ENCODE measurements at regions not wholly inside any gene's neighbourhood (a gene's known extent, or its start where the extent isn't known, plus 50 kb on each side); places are given as distances from the start of the nearest gene placed in this dataset.
"Not testable (repeated sequence)": the region's sequence is repeated elsewhere in the genome, so short reads cannot be mapped to it uniquely, and the experiment has no call there.

DNA sequence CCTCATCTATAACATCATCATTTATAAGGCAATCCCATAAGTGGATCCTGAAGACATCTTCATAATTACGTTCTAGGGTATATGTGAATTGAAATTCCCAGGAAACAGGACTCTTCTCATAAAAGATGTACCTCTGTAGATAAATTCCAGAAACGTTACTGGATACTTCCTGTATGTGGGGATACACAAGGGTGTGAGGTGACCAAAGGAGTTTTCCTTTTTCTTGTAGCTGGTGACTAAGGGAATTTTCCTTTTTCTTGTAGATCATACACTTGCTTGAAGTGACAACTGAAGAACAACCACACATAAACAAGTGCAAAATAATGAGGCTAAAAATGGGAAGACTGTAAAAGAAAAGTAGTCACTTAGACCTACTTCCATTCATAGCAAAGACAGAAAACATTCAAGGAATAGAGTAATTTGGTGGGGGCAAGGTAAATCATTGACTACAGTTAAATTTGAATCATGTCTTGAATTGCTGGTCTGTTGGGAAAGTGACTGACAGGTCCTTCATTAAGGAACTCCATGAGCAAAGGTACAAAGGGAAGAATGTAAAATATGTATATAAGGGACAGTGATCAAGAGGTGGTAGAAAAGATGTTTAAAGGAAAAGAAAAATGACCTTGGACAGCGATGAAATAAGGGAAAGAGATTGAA, 53.2 kb upstream of the UBE2E3 start:
- DNase-seq (ENCODE audit: low read depth in 3 of 3) = no peak

DNA sequence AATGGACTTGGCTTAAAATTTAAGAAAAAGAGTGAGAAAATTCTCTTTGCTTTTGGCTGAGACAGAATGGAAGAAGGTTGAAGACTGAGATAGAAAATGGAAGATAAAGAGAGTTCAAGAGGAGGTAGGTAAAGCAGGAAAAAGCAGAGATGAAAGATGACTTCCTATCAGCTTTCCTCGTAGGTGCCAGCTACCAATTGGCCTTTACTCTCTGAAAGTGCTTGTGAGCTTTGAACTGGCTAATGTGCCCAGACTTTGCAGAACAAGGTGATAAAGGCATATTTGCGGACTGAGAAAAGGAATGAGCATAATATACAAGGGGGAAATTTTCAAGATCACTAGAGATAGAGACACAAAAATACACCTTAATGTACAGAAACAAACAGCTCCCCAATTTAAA, 54.7 kb upstream of the UBE2E3 start:
- no peak for DNase-seq (ENCODE audit: low read depth in 3 of 3)

DNA sequence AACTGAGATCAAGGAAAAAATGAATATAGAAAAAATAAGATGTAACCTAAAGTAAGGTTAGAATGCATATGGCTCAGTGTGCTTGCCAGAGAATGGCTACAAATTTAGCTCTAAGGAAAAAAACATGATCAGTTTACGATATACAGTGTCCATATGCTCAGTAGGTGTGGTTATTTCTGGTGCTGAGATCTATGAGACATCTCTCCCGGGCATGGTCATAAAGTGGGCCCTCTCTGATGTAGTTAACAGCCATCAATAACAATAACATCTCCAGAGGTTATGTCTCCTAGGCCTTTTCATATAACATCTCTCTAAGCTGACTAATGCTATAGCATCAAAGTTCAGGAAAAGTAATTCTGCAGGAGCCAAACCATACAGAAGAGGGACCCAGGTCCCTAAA, 56.3 kb upstream of the UBE2E3 start:
- no peak for DNase-seq (ENCODE audit: low read depth in 3 of 3)

DNA sequence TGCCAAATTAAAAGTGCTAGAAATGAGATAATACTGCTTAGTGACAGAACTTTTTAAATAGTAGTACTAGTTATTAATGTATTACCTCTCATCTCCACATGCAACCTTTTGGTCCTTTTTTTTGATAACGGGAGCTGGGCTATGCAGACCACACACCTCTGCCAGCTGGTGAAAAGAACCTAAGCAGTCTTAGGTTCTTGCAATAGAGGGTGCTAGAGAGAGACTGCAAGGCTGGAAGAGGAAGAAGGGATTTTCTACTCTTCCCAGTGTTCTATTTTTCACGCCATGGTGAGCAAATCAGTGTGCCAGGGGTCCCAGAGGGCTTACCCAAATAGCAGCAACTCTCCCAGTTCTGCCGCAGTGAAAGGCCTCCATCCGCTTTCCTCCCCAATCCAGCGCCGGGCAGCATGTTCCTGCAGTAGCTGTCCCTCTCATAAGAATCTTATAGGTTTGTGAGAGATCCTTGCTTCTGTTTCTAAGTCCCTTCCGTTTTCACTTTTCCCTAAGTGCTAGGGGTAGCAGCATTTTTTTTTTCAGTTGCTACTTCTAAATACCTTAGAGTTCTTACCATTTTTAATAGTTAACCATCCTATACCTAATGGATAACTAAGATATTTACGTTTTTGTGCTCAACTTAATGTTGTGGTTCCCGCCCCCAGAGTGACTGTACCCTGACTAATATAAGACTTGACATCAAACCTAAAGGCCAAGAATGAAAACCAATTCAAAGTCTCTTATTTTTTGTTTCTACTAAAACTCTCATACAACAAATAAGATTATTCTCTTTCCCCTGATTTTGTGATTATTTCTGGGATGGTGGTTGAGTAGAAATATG, 69.4 kb upstream of the UBE2E3 start:
- no peak for DNase-seq (ENCODE audit: low read depth in 3 of 3)

DNA sequence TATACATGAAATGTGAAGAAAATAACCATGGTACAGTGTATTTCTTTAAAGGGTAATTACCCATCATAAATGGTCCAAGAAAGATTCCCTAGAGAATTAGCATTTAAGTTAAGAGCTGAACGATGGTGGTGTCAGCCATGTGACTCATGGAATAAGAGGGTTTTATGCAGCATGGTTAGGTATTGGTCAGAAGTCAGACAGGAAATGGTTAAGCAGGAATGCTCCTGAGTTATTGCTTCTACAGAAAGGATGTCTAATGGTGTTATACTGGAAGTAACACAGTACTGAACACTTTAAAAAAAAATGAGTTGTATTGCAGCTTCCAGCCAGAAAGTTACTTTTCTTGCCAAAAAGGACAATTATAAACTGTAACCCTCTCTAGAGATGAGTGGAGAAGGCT, 72.7 kb upstream of the UBE2E3 start:
- DNase-seq (ENCODE audit: low read depth in 3 of 3) = no peak

DNA sequence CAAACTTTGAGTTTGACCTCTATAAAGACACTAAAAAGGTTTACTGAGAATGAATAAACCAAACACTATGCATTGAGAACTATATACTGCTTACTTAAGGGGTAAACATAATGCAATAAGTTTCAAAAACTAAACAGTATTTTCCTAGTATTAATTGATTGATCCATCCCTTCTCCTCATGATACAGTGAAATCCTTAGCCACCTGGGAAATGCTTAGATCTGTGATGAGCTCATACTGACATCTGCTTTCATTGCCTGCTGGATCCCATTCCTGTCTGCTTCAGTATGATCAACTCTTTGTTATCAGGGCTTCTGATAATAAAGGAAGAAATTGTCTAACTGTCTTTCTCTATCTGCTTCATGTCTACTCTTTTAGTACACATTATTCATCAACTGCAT, 74.9 kb upstream of the UBE2E3 start:
- no peak for DNase-seq (ENCODE audit: low read depth in 3 of 3)

DNA sequence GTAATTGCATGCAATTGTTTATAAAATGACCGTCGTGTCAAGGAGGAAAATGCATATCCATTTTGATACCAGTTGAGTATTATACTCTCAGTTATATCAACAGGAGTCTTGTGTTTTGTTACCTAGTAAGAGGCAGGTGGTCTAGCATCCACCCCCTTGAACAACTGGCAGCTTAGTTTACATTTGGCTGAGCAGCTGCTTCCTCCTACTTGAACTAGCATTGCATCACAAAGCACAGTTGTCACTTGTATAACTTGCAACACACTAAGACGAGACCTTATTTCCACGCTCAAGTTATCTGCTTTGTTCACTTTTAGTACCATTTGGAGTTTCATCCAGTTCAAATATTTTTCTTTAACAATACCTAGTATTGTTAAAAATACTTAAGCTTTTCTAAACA, 75.4 kb upstream of the UBE2E3 start:
- DNase-seq (ENCODE audit: low read depth in 3 of 3) = no peak

DNA sequence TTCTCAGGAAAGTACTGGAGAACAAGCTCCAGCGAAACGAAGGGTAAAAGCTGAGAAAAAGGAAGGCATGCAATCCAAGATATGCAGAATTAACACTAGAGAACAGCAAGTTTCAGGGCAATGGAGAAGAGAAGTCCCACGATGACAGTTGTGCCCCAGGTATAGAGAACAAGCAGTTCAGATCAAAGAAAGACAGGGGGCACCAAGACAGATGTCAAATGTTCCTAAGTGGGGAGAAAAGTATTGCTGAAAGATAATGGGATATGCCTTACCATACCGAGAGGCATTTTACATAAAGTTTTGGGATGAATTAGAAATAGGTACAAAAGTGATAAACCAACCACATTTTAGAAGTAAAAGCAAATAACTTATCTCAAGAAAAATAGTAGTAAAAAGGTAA, 79.1 kb upstream of the UBE2E3 start:
- DNase-seq (ENCODE audit: low read depth in 3 of 3) = no peak

DNA sequence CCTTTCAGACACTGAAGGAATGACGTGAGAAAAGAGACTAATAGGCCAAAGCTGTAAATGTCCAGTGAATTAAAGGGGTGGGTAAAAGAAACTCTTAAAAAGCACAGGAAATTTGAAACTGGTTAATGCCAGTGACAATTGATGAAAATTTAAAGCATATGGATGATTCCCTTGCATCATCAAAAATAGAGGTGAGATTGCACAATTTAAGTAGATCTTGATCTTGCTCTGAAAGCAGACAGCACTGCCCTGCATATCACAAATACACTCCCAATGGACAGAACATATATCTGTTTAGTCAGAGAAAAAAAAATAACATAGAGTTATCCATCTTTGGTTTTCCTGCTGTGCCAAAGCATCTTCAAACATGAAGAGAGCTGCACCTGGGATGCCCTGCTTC, 86.7 kb upstream of the UBE2E3 start:
- no peak for DNase-seq (ENCODE audit: low read depth in 3 of 3)

DNA sequence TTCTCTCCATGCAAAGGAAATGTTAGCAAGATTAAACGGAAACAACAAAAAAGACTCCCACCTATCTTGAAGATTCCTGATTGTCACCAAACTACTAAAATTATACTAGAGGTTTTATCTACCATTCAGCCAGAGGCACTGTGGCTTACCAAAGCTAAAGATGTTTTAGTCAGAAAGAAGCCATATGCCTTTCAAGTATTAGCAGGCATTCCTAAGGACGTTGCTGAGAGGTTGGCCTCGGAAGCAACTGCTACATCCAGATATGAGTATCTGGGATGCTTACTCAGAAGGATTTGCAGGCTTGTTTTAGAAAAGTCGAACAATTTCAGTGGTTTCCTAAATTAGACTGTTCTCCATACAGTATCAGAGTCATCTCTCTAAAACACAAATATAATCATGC, 88.3 kb upstream of the UBE2E3 start:
- DNase-seq (ENCODE audit: low read depth in 3 of 3) = no peak

DNA sequence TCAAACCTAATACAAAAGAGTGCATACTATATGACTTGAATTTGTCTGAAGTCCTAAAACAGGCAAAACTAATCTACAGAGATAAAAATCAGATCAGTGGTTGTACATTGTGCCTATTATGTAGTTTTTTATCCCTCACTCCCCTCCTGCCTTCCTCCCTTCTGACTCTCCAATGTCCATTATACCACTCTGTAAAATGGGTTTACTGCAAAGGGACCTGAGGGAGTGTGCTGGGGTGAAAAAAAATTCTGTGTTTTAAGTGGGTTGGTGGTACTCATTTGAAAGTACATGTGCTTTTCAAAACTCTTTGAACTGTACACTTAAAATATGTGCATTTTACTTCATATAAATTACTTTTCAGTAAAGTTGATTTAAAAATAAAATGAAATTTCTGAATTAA, 89.0 kb upstream of the UBE2E3 start:
- DNase-seq (ENCODE audit: low read depth in 3 of 3) = no peak

DNA sequence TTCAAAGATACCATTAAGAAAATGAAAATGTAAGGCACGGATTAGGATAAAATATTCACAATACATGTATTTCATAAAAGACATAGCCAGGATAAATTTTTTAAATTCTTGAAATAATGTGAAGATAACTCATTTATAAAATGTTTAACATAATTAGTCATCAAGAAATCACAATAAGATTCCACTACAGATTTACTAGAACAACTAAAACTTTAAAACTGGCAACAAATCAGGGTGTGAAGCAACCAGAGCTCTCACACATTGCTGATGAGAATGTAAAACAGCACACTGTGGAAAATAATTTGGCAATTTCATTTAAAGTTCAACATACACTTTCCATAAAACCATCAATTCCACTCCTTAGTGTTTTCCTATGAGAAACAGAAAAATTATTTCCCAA, 89.6 kb upstream of the UBE2E3 start:
- no peak for DNase-seq (ENCODE audit: low read depth in 3 of 3)

DNA sequence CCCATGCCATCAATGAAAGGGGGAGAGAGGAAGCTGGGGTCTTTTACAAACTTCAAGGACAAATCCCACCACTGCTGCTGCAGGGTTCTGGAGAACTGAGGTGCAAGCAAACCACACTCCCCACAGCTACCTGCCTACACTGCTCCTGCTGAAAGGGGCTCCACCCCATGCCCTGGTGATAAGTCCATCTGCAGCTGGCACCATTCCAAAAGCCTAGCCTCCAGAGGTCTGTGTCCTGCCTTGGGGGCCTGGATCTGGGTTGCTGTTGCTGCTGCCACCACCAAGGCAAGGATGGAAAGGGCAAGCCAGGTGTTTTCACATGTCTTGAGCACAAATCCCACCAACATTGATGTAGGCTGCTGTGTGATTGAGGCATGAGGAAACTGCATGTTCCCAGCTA, 97.4 kb upstream of the UBE2E3 start:
- DNase-seq (ENCODE audit: low read depth in 3 of 3) = no peak

DNA sequence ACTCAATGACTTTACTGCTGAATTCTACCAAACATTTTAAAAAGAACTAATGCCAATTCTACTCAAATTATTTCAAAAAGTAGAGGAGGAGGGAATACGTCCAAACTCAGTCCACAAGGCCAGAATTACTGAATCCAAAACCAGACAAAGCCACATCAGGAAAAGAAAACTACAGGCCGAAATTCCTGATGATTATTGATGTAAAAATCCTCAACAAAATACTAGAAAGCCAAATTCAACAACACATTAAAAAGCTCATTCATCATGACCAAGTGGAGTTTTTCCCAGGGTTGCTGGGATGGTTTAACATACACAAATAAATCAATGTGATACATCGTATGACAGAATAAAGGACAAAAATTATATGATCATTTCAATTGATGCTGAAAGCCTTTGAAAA, 103.9 kb upstream of the UBE2E3 start:
- DNase-seq (ENCODE audit: low read depth in 3 of 3) = no peak

DNA sequence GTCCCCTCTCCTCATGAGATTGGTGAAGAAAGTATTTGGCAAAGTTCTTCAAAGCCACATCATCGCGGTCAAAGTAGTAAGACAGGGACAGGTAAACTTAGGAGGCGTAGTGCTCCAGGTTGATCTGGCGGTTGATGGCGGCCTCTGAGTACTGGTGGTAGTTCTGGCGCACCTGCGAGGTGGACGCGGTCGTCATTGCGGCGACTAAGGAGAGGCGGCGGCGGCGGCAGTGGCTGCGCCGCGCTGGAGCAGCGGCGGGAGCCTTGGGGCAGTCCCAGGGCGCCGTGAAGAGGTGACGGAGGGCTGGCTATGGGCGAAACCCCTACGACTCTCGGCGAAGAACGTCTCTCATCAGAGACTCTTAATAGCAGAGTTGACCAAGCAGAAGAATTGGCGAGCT, 107.2 kb upstream of the UBE2E3 start:
- DNase-seq (ENCODE audit: low read depth in 3 of 3) = no peak

DNA sequence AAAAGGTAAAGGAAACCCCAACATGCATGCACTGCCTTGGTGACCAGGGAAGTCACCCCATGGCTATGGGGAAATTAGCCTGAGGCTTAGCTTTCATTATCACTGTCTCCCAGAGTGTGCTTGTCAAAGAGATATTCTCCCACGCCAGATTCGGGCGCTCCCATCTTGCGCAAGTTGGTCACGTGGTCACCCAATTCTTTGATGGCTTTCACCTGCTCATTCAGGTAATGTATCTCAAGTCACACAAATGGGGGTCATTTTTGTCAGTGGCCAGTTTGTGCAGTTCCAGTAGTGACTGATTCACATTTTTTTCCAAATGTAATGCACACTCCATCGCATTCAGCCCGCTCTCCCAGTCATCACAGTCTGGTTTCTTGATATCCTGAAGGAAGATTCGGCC, 107.6 kb upstream of the UBE2E3 start:
- not testable (repeated sequence) for DNase-seq (ENCODE audit: low read depth in 3 of 3)

DNA sequence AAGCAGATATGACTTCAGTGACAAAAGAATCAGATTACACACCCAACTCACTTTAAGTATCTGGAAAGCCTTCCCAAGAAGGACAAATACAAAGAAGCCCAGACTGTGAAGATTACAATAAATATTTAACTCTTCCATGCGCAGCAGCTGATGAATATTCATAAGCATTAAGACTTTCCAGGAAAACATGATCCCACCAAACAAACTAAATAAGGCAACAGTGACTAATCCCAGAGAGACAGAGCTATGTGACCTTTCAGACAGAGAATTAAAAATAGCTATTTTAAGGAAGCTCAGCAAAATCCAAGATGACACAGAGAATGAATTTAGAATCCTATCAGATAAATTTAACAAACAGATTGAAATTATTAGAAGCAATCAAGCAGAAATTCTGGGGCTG, 108.2 kb upstream of the UBE2E3 start:
- DNase-seq (ENCODE audit: low read depth in 3 of 3) = no peak

DNA sequence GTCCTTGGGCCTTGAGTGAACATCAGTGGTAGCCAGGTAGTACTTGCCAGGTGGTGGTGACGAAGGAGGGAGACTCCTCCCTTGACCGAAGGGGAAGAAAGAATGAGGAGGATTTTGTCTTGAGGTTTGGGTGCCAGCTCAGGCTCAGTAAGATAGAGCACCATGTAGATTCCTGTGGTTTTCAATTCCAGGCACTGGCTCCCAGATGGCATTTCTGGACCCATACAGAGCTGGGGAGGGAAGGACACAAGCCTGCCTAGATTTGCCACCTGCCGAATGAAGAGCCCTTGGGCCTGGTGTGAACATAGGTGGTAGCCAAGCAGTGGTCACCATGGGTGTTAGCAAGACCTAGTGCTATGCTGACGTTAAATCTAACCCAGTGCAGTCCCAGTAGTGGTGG, 108.8 kb upstream of the UBE2E3 start:
- no peak for DNase-seq (ENCODE audit: low read depth in 3 of 3)

DNA sequence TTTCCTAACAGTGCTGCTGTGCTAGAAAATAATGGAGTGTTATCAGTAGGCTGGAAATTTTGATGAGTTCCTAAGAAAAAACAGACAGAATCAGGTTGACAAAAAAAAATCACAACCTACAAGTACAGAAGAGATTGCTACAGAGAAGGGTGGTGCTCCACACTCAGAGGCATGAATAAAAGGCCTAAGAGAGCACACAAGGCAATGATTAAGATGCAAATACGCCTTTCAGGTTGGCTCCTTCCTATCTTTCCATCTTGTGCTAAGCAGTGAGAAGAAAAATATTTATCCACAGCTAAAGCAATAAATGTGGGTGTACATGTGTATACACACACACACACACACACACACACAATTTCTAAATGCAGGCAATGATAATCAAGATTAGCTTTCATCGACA, 130.6 kb upstream of the UBE2E3 start:
- no peak for DNase-seq (ENCODE audit: low read depth in 3 of 3)

DNA sequence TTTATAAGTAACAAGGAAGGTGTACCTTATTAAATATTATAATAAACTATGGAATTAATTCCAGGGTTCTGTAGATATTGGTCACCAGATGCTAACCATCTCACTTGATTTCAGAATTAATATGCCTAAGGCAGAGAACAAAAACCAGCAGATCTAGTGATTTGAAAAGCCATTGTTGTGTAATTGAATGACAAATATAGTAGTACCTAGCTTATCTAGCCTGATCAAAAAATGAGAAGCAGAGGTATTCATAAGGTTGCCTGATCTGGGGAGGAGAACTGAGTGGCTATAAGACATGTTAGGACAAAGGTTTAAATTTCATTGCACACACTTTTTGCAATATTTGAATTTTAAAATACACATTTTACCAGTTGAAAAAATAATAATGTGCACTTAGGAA, 132.0 kb upstream of the UBE2E3 start:
- no peak for DNase-seq (ENCODE audit: low read depth in 3 of 3)

DNA sequence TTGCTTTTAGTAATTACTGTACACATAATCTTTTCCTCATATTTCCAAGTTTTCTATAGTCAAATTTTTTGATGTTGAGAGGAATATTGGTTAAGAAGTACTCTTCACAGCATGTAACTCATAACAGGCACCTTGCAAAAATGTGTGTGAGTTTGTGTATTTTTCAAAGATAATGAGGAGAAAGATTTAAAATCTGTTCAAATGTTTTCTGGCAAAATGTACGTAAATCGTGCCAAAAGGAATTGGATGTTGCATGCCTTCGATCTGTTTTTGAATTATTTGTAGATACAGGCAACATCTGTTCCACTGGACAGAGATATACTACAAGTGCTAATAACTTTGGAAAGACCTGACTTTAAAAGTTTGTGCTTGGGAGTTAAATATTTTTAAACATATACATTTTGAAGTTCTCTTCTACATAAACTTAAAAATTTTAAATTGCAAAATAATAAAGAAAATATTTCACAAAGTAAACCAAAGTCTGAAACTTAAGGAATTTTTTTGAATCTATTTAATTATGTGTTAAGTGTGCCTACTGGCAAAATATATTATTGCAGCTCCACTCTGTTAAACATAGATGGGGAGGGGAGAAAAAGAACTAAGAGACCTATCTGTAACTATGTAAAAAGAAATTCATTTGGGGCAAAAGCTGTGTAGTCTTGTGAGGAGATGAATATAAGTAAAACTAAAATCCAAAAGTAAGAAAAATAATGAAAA, 133.5 kb upstream of the UBE2E3 start:
- DNase-seq (ENCODE audit: low read depth in 3 of 3) = no peak

DNA sequence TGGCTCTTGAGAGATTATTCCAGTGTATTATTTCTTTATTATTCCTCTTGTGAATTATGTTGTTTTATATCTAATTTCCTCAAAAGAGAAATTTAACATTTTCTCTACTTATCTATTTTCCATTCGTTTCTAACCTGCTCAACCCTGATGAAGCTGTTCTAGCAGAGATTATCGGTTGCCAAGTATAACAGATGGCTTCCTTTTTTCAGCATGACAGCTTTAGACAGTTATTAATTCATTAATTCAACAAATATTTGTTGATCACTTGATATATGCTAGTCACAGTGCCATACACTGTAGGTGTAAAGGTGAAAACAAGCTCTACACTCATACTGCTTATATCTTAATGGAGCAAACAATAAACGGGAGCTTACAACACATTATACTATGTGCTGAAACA, 137.9 kb upstream of the UBE2E3 start:
- no peak for DNase-seq (ENCODE audit: low read depth in 3 of 3)

DNA sequence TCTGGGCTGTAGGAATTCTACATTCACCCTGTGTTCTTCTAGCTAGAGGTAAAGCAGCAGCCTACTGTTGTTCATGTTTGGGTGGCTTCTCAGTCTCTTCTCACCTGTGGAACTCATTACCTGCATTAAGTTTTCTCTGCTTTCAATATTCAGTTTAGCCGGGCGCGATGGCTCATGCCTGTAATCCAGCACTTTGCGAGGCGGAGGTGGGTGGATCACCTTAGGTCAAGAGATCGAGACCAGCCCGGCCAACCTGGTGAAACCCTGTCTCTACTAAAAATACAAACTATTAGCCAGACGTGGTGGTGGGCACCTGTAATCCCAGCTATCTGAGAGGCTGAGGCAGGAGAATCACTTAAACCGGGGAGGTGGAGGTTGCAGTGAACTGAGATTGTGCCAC, 139.8 kb upstream of the UBE2E3 start:
- no peak for DNase-seq (ENCODE audit: low read depth in 3 of 3)

Measured in stimulated activated CD4-positive, alpha-beta T cell treated with anti-CD3 and anti-CD28 coated beads, TNF-alpha, amount 100 ng/mL, for 24 hours (primary cell).